Neural progenitor cell (in vitro differentiated cells): ENCODE measurements at regions not wholly inside any gene's neighbourhood (a gene's known extent, or its start where the extent isn't known, plus 50 kb on each side); places are given as distances from the start of the nearest gene placed in this dataset.

Experiments
- DNase-seq: peaks from one replicate; pipeline ENCODE4 v3.0.0-alpha.2; 2016; ENCODE audit warnings: low spot score
- H2AFZ ChIP-seq: fragments of 200-600 bp; sonication (generic); replicated peaks from 2 replicates; pipeline ENCODE4 v1.6.1; 2016; ENCODE audit warnings: antibody characterized with exemption
- H3F3A ChIP-seq: fragments of 200-600 bp; sonication (generic); 2 replicates; pipeline ENCODE4 v1.6.1; 2016; ENCODE audit warnings: antibody characterized with exemption, low read depth
- H3K27ac ChIP-seq: fragments of 200-600 bp; sonication (generic); 2 replicates; pipeline ENCODE4 v1.5.1; 2016; ENCODE audit warnings: mild to moderate bottlenecking
- H3K27me3 ChIP-seq: fragments of 200-600 bp; sonication (generic); 2 replicates; pipeline ENCODE4 v1.6.1; 2016; ENCODE audit warnings: mild to moderate bottlenecking, moderate library complexity
- H3K36me3 ChIP-seq: fragments of 200-600 bp; sonication (generic); 2 replicates; pipeline ENCODE4 v1.5.1; 2016
- H3K4me1 ChIP-seq: fragments of 200-600 bp; sonication (generic); 2 replicates; pipeline ENCODE4 v1.6.1; 2016; ENCODE audit warnings: mixed run types
- H3K4me2 ChIP-seq: fragments of 200-600 bp; sonication (generic); 2 replicates; pipeline ENCODE4 v1.6.1; 2016
- H3K4me3 ChIP-seq: fragments of 200-600 bp; sonication (generic); 2 replicates; pipeline ENCODE4 v1.5.1; 2016
- H3K79me2 ChIP-seq: fragments of 200-600 bp; sonication (generic); 2 replicates; pipeline ENCODE4 v1.6.1; 2016; ENCODE audit warnings: low read depth
- H3K9ac ChIP-seq: fragments of 200-600 bp; sonication (generic); 2 replicates; pipeline ENCODE4 v1.6.1; 2016
- H3K9me3 ChIP-seq: fragments of 200-600 bp; sonication (generic); 2 replicates; pipeline ENCODE4 v1.5.1; 2016; ENCODE audit warnings: low read depth
- H4K20me1 ChIP-seq: fragments of 200-600 bp; sonication (generic); 2 replicates; pipeline ENCODE4 v1.6.1; 2016; ENCODE audit warnings: low read depth
- H3K27ac Mint-ChIP-seq: 3 replicates; pipeline ENCODE4 v1.8.0; 2021; ENCODE audit warnings: mixed read lengths
- H3K27me3 Mint-ChIP-seq: 2 replicates; pipeline ENCODE4 v1.8.0; 2022; ENCODE audit warnings: low read depth, mild to moderate bottlenecking, inconsistent platforms, moderate library complexity, mixed read lengths; ENCODE audit not compliant: insufficient read depth
- H3K36me3 Mint-ChIP-seq: 3 replicates; pipeline ENCODE4 v1.8.0; 2021; ENCODE audit warnings: mixed read lengths
- H3K4me1 Mint-ChIP-seq: 3 replicates; pipeline ENCODE4 v1.8.0; 2021; ENCODE audit warnings: mixed read lengths
- H3K4me3 Mint-ChIP-seq: 3 replicates; pipeline ENCODE4 v1.8.0; 2021; ENCODE audit warnings: mild to moderate bottlenecking, moderate library complexity, mixed read lengths
- H3K9me3 Mint-ChIP-seq: 3 replicates; pipeline ENCODE4 v1.8.0; 2020; ENCODE audit warnings: mixed read lengths
- CTCF ChIP-seq: fragments of 200-600 bp; sonication (generic); IDR thresholded peaks from 2 replicates; pipeline ENCODE4 v1.5.1; 2017; ENCODE audit warnings: antibody characterized with exemption, mild to moderate bottlenecking
- EZH2 ChIP-seq: fragments of 200-600 bp; sonication (generic); IDR thresholded peaks from 2 replicates; pipeline ENCODE4 v1.6.1; 2017; ENCODE audit warnings: antibody characterized with exemption, mild to moderate bottlenecking, moderate library complexity
- EZH2phosphoT487 ChIP-seq: fragments of 200-600 bp; sonication (generic); IDR thresholded peaks from 2 replicates; pipeline ENCODE4 v1.6.1; 2017; ENCODE audit warnings: antibody characterized with exemption

GRCh38 chrX:99413317-99413716 is 996.8 kb downstream of the PCDH19 start:
- no peak overlapping the region for H3K9ac ChIP-seq
- peaks cover 5% of the 10 kb centered on the region for H3K9me3 ChIP-seq
- no peak overlapping the region for H3K4me3 Mint-ChIP-seq
- no peak overlapping the region for H2AFZ ChIP-seq
- H4K20me1 ChIP-seq: no peaks in the 10 kb centered on the region
- no peaks in the 10 kb centered on the region for H3K9me3 Mint-ChIP-seq
- no peaks in the 10 kb centered on the region for H3K36me3 ChIP-seq
- no peaks in the 10 kb centered on the region for H3K4me1 ChIP-seq
- H3K36me3 Mint-ChIP-seq: no peaks in the 10 kb centered on the region
- no peaks in the 10 kb centered on the region for H3K79me2 ChIP-seq
- H3K4me2 ChIP-seq: no peak overlapping the region
- peaks cover 15% of the 10 kb centered on the region for H3K4me1 Mint-ChIP-seq
- no peak overlapping the region for H3K27ac ChIP-seq
- no peak for DNase-seq
- H3K27ac Mint-ChIP-seq: no peak overlapping the region
- TF ChIP-seq EZH2phosphoT487 (no peak), CTCF (no peak), EZH2 (no peak)
- no peaks in the 10 kb centered on the region for H3F3A ChIP-seq
- no peaks in the 10 kb centered on the region for H3K27me3 Mint-ChIP-seq
- no peak overlapping the region for H3K4me3 ChIP-seq
- H3K27me3 ChIP-seq: no peaks in the 10 kb centered on the region

GRCh38 chrX:99398545-99398944 is 1011.5 kb downstream of the PCDH19 start:
- H3K36me3 Mint-ChIP-seq: no peaks in the 10 kb centered on the region
- Histone ChIP-seq H3K9me3 (no peaks in the 10 kb centered on the region), H4K20me1 (no peaks in the 10 kb centered on the region), H3K79me2 (no peaks in the 10 kb centered on the region), H3K4me3 (no peak overlapping the region), H3K4me1 (no peaks in the 10 kb centered on the region), H3K36me3 (no peaks in the 10 kb centered on the region), H3K27ac (no peak overlapping the region), H3K9ac (no peak overlapping the region), H3K4me2 (no peak overlapping the region), H2AFZ (no peak overlapping the region), H3K27me3 (no peaks in the 10 kb centered on the region), H3F3A (no peaks in the 10 kb centered on the region)
- DNase-seq: peak; percentile 3
- no peak overlapping the region for H3K4me3 Mint-ChIP-seq
- no peak overlapping the region for H3K27ac Mint-ChIP-seq
- TF ChIP-seq CTCF (no peak), EZH2phosphoT487 (no peak), EZH2 (no peak)
- no peaks in the 10 kb centered on the region for H3K27me3 Mint-ChIP-seq
- H3K4me1 Mint-ChIP-seq: no peaks in the 10 kb centered on the region
- H3K9me3 Mint-ChIP-seq: no peaks in the 10 kb centered on the region

- Histone ChIP-seq H3K9me3 (no peaks in the 10 kb centered on the region), H3K4me1 (no peaks in the 10 kb centered on the region), H2AFZ (no peak overlapping the region), H3K79me2 (no peaks in the 10 kb centered on the region), H3K9ac (no peak overlapping the region), H3K4me2 (no peak overlapping the region), H3K27me3 (no peaks in the 10 kb centered on the region), H3F3A (no peaks in the 10 kb centered on the region), H3K27ac (no peak overlapping the region), H3K36me3 (no peaks in the 10 kb centered on the region), H3K4me3 (no peak overlapping the region), H4K20me1 (no peaks in the 10 kb centered on the region)
- no peak for TF ChIP-seq CTCF
- no peak for TF ChIP-seq EZH2phosphoT487
- TF ChIP-seq EZH2: no peak
- Mint-ChIP-seq H3K27me3 (no peaks in the 10 kb centered on the region), H3K9me3 (no peaks in the 10 kb centered on the region), H3K36me3 (no peaks in the 10 kb centered on the region), H3K4me3 (no peak overlapping the region), H3K4me1 (no peaks in the 10 kb centered on the region), H3K27ac (no peak overlapping the region)
- no peak for DNase-seq
Observed at GRCh38 chrX:99397879-99398278, 1012.2 kb downstream of the PCDH19 start.

GRCh38 chrX:99394456-99394855 is 1015.6 kb downstream of the PCDH19 start:
- no peaks in the 10 kb centered on the region for H3K4me1 Mint-ChIP-seq
- DNase-seq: peak; percentile 28

More at GRCh38 chrX:99394456-99394855, 1015.6 kb downstream of the PCDH19 start:
- TF ChIP-seq EZH2phosphoT487: no peak
- peak; percentile 43 for TF ChIP-seq CTCF
- no peaks in the 10 kb centered on the region for H3K4me1 ChIP-seq
- H3K9me3 ChIP-seq: peaks cover 17% of the 10 kb centered on the region
- H3F3A ChIP-seq: no peaks in the 10 kb centered on the region
- no peaks in the 10 kb centered on the region for H3K27me3 ChIP-seq
- no peak overlapping the region for H3K27ac ChIP-seq
- H3K4me2 ChIP-seq: no peak overlapping the region
- peaks cover 3% of the 10 kb centered on the region for H3K9me3 Mint-ChIP-seq
- no peaks in the 10 kb centered on the region for H4K20me1 ChIP-seq
- no peak overlapping the region for H3K9ac ChIP-seq
- H3K36me3 ChIP-seq: no peaks in the 10 kb centered on the region
- H3K27me3 Mint-ChIP-seq: no peaks in the 10 kb centered on the region
- H3K79me2 ChIP-seq: no peaks in the 10 kb centered on the region
- H3K4me3 Mint-ChIP-seq: no peak overlapping the region
- H3K36me3 Mint-ChIP-seq: no peaks in the 10 kb centered on the region
- H3K4me3 ChIP-seq: no peak overlapping the region
- no peak overlapping the region for H3K27ac Mint-ChIP-seq
- H2AFZ ChIP-seq: no peak overlapping the region
